Stomach (tissue), 8 donors: ENCODE measurements at regions not wholly inside any gene's neighbourhood (a gene's known extent, or its start where the extent isn't known, plus 50 kb on each side); places are given as distances from the start of the nearest gene placed in this dataset.
"Not testable (repeated sequence)": the region's sequence is repeated elsewhere in the genome, so short reads cannot be mapped to it uniquely, and the experiment has no call there.

Source experiments
- DNase-seq, 2 donors: peaks; one replicate each; pipeline versions ENCODE4 v3.0.0 to v3.0.0-alpha.2; 2013 to 2019
- H3K27ac ChIP-seq, 5 donors: fragments of 200-600 bp in 4 of 5; sonication (generic) in 4 of 5; one replicate each; pipeline ENCODE4 v1.5.1; 2013 to 2019; ENCODE audit warnings: mild to moderate bottlenecking in 1 of 5, moderate library complexity in 1 of 5
- H3K27me3 ChIP-seq, 3 donors: fragments of 200-600 bp; sonication (generic); one replicate each; pipeline ENCODE4 v1.5.1; 2017 to 2019; ENCODE audit warnings: mixed run types in 1 of 3
- H3K36me3 ChIP-seq, 4 donors: fragments of 200-600 bp; sonication (generic); 1 replicate in 3 of 4; 2 replicates in 1 of 4; pipeline ENCODE4 v1.5.1; 2016 to 2019
- H3K4me1 ChIP-seq, 4 donors: fragments of 200-600 bp; sonication (generic); one replicate each; pipeline ENCODE4 v1.5.1; 2016 to 2019
- H3K4me3 ChIP-seq, 4 donors: fragments of 200-600 bp; sonication (generic) in 3 of 4; one replicate each; pipeline ENCODE4 v1.5.1; 2016 to 2019; ENCODE audit warnings: mild to moderate bottlenecking in 1 of 4
- H3K9me3 ChIP-seq, 4 donors: fragments of 200-600 bp; sonication (generic); one replicate each; pipeline ENCODE4 v1.5.1; 2016 to 2019
- EP300 ChIP-seq: sonication (generic); formaldehyde crosslinking; IDR thresholded peaks from one replicate; pipeline ENCODE4 v1.6.1; 2017; ENCODE audit warnings: antibody characterized with exemption
- POLR2A ChIP-seq, 4 donors: fragments of 450-650 bp; IDR thresholded peaks; one replicate each; pipeline ENCODE4 v1.6.1; 2016; ENCODE audit warnings: antibody characterized with exemption in 4 of 4, control low read depth in 2 of 4, mild to moderate bottlenecking in 1 of 4, moderate library complexity in 1 of 4
- POLR2AphosphoS5 ChIP-seq, 3 donors: sonication (generic); formaldehyde crosslinking; IDR thresholded peaks; one replicate each; pipeline ENCODE4 v1.6.1; 2016; ENCODE audit warnings: antibody characterized with exemption in 3 of 3
- WGBS, 5 donors: extraction: QIAGEN DNeasy Blood & Tissue Kit in 3 of 5; methylation state at CpG; one replicate each; pipeline versions ENCODE4 v1.1.5 to v1.1.7; 2013 to 2018; 5-methylcytosine and 5-hydroxymethylcytosine counted together
- intact Hi-C: fragments of 100-400 bp; cut with DNase I; formaldehyde crosslinking; loops from one replicate; pipeline ENCODE4 v1.15.1; 2023; ENCODE audit warnings: low total_unique reads
- TF ChIP-seq, protein P1 (sequence below), 7 experiments: fragments of 450-650 bp in 4 of 7; fragments of 200-600 bp in 3 of 7; sonication (generic) in 3 of 7; IDR thresholded peaks; one replicate each; pipeline ENCODE4 v1.5.1; 2016 to 2019; ENCODE audit warnings: antibody characterized with exemption in 7 of 7, control low read depth in 2 of 7, mild to moderate bottlenecking in 1 of 7
- donor health status: healthy with polysubstance abuse.
- donor health status: Bipolar disorder and iron deficiency.
- donor health status: healthy.

DNA sequence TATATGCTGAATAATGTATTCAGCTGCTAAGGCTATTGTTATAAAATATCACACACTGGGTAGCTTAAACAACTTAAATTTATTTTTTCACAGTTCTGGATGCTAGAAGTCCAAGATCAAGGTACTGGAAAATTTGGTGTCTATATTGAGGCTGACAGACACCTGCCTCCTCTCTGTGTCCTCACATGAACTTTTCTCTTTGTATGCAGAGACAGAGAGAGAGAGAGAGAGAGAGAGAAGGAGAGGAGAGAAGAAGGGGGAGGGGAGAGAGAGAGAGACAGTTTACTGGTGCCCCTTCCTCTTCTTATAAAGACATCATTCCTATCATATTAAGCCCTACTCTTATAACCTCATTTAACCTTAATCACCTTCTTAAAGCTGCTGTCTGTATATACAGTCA is 320.1 kb upstream of the THBS1 start:
- no peaks in the 10 kb centered on the region for H3K27me3 ChIP-seq
- intact Hi-C loops: no loop called here
- H3K27ac ChIP-seq: no peak overlapping the region
- no peaks in the 10 kb centered on the region for H3K4me1 ChIP-seq
- H3K4me3 ChIP-seq: no peak overlapping the region
- H3K9me3 ChIP-seq: no peaks in the 10 kb centered on the region
- H3K36me3 ChIP-seq: no peaks in the 10 kb centered on the region
- DNase-seq: no peak
- TF ChIP-seq POLR2AphosphoS5 (IDR thresholded peaks at IDR 0.05) (no peak), EP300 (no peak), POLR2A (IDR thresholded peaks at IDR 0.05) (no peak)
- TF ChIP-seq, protein P1, sequence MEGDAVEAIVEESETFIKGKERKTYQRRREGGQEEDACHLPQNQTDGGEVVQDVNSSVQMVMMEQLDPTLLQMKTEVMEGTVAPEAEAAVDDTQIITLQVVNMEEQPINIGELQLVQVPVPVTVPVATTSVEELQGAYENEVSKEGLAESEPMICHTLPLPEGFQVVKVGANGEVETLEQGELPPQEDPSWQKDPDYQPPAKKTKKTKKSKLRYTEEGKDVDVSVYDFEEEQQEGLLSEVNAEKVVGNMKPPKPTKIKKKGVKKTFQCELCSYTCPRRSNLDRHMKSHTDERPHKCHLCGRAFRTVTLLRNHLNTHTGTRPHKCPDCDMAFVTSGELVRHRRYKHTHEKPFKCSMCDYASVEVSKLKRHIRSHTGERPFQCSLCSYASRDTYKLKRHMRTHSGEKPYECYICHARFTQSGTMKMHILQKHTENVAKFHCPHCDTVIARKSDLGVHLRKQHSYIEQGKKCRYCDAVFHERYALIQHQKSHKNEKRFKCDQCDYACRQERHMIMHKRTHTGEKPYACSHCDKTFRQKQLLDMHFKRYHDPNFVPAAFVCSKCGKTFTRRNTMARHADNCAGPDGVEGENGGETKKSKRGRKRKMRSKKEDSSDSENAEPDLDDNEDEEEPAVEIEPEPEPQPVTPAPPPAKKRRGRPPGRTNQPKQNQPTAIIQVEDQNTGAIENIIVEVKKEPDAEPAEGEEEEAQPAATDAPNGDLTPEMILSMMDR (IDR thresholded peaks at IDR 0.05): no peak

DNA sequence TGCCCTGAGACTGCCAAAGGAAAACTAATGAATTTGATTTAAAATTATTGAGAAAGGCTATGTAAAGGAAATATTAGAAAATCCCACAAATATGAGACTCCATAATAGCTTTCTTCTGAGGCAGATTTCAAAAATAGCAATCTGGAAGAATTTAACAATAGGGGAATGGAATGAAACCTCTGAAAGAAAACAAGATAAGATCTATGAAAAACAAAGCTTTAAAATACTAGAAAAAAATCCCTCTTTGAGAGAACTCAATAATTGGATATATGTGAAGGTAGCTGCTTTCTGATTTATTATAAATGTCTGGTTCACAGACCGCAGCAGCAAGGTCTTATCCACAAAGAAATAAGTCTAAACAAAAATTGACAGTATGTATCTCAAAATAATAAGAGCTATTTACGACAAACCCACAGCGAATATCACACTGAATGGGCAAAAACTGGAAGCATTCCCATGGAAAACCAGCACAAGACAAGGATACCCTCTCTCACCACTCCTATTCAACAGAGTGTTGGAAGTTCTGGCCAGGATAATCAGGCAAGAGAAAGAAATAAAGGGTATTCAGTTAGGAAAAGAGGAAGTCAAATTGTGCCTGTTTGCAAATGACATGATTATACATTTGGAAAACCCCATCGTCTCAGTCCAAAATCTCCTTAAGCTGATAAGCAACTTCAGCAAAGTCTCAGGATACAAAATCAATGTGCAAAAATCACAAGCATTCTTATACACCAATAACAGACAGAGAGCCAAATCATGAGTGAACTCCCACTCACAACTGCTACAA is 319.3 kb upstream of the THBS1 start:
- H3K4me1 ChIP-seq, H3K4me3 ChIP-seq, H3K27me3 ChIP-seq, intact Hi-C loops, H3K36me3 ChIP-seq, DNase-seq, H3K9me3 ChIP-seq, H3K27ac ChIP-seq: not testable (repeated sequence)
- 70 to 83% (median 80%) methylated on average over 4 of the region's 4 CpGs for WGBS, 5 donors

DNA sequence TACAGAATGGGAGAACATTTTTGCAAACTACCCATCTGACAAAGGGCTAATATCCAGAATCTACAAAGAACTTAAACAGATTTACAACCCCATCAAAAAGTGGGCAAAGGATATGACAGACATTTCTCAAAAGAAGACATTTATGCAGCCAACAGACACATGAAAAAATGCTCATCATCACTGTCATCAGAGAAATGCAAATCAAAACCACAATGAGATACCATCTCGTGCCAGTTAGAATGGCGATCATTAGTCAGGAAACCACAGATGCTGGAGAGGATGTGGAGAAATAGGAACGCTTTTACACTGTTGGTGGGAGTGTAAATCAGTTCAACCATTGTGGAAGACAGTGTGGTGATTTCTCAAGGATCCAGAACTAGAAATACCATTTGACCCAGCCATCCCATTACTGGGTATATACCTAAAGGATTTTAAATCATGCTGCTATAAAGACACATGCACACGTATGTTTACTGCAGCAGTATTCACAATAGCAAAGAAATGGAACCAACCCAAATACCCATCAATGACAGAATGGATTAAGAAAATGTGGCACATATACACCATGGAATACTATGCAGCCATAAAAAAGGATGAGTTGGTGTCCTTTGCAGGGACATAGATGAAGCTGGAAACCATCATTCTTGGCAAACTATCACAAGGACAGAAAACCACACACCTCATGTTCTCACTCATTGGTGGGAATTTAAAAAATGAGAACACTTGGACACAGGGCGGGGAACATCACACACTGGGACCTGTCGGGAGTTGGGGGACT is 317.7 kb upstream of the THBS1 start:
- H3K4me1 ChIP-seq, H3K27me3 ChIP-seq, H3K27ac ChIP-seq, H3K9me3 ChIP-seq, H3K4me3 ChIP-seq, H3K36me3 ChIP-seq, DNase-seq, intact Hi-C loops: not testable (repeated sequence)
- 81 to 92% (median 88%) methylated on average over 6 of the region's 6 CpGs for WGBS, 5 donors

DNA sequence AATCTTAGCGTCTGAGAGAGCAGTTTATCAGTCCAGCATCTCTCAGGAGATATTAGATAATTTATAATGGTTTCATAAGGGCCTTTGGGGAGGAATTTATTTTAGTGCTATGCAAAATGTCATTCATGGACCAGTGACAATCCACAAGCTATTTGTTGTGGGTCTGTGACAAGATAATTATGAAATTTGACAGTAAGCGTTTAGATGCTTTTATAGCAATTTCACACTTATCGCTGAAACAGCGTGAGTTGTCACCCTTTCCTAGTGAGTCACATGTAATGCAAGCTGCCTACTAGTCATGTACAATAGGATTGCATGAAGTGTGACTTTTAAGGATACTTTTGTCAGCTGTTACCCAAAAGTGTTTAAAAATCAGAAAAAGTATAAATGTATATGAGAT is 315.6 kb upstream of the THBS1 start:
- Histone ChIP-seq H3K9me3 (no peaks in the 10 kb centered on the region), H3K4me3 (no peak overlapping the region), H3K4me1 (peaks cover 0 to 9% (median 1%) of the 10 kb centered on the region in 4 donors), H3K27ac (no peak overlapping the region), H3K27me3 (no peaks in the 10 kb centered on the region), H3K36me3 (no peaks in the 10 kb centered on the region)
- TF ChIP-seq POLR2A (IDR thresholded peaks at IDR 0.05): no peak
- TF ChIP-seq EP300: no peak
- DNase-seq: no peak
- 90 to 95% (median 92%) methylated on average over 4 of the region's 4 CpGs for WGBS, 5 donors
- intact Hi-C loops: no loop called here

DNA sequence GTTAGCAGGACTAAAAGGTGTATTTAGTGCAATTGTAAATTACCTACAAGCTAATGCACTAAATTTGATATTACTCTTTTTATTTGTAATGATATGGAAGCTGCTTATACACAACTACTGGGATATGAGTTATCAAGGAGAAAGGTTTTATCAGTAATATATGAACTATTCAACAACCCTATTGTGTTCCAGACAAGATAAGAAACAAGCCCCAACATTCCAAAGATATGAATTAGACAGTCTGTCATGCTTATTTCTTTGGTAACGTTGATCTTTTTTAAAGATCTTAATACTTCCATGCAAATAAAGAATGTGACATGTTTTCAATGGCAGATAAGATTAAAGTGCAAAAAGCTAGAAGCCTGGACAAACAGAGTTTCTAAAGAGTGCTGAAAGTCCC is 314.0 kb upstream of the THBS1 start:
- TF ChIP-seq, protein P1 (IDR thresholded peaks at IDR 0.05): no peak
- TF ChIP-seq EP300: no peak
- no peak for TF ChIP-seq POLR2A (IDR thresholded peaks at IDR 0.05)
- Histone ChIP-seq H3K36me3 (no peaks in the 10 kb centered on the region), H3K27ac (no peak overlapping the region), H3K9me3 (no peaks in the 10 kb centered on the region), H3K4me1 (peaks cover 0 to 9% (median 4%) of the 10 kb centered on the region in 4 donors), H3K4me3 (no peak overlapping the region), H3K27me3 (no peaks in the 10 kb centered on the region)
- no peak for DNase-seq
- 33 to 46% (median 43%) methylated on average over 1 of the region's 1 CpG for WGBS, 5 donors
- intact Hi-C loops: no loop called here

DNA sequence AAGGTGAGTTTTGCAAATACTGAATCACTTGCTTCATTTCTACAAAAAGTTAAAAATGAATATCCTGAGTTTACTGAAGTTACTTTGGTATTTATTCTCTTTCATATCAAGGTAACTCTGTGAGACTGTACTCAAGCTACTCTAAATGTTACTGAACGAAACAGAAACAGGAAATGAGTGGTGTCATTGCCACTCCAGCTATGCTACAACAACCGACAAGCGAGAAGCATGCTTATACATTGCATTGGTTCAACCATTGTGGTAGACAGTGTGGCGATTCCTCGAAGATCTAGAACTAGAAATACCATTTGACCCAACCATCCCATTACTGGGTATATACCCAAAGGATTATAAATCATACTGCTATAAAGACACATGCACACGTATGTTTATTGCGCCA is 313.2 kb upstream of the THBS1 start:
- 85 to 92% (median 90%) methylated on average over 7 of the region's 7 CpGs for WGBS, 5 donors
- intact Hi-C loops: no loop called here
- peaks cover 0 to 9% (median 4%) of the 10 kb centered on the region in 4 donors for H3K4me1 ChIP-seq
- TF ChIP-seq EP300 (no peak), POLR2AphosphoS5 (IDR thresholded peaks at IDR 0.05) (no peak), POLR2A (IDR thresholded peaks at IDR 0.05) (no peak)
- TF ChIP-seq, protein P1 (IDR thresholded peaks at IDR 0.05): no peak
- no peak for DNase-seq
- H3K9me3 ChIP-seq: no peaks in the 10 kb centered on the region
- H3K36me3 ChIP-seq: no peaks in the 10 kb centered on the region
- H3K27ac ChIP-seq: no peak overlapping the region
- H3K27me3 ChIP-seq: no peaks in the 10 kb centered on the region
- H3K4me3 ChIP-seq: no peak overlapping the region
